ENCODE measurements at regions not wholly inside any gene's neighbourhood (a gene's known extent, or its start where the extent isn't known, plus 50 kb on each side); places are given as distances from the start of the nearest gene placed in this dataset.
A peak's percentile ranks its signal among the peaks of the same experiment; 100 is the strongest.
"Not testable (repeated sequence)": the region's sequence is repeated elsewhere in the genome, so short reads cannot be mapped to it uniquely, and the experiment has no call there.

DNA sequence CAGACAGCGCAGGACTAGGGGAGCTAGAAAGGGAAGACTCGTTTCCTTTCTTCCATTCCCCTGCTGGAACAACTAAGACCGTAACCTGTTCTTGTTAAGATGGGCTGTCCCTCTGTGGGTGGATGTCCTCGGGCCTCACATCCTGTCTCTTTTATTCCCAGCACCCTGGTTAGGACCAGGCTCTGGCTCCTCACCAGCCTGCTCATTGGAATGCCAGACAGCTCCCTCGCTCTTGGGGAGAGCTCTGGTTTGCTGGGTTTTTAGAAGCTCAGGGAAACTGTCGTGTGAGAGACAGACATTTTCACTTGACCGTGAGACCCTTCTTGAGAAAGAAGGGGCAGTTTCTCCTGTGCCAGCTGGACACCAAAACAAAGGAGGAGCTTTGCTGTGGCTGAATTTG lies 58.1 kb upstream of the HABP2 start:
- DNase-seq (ENCODE audit: low spot score) = no peak

DNA sequence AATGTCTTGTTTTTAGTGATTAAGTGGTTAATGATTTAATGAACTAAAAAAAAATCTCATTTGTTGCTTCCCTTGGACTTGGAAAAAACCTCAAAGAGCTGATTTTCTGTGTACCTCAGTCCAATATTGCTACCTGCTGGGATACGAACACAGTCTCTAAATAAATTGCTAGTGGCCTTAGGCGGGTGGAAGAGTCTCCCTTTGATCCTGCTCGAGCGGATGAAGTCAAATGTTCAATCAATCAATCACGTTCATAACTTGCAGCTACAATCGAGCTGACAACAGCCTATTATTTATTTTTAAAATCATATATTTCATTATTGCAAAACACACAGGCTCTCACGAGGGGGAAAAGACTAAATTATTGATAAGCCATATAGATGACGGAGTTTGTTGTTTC lies 57.3 kb upstream of the HABP2 start:
- no peak for DNase-seq (ENCODE audit: low spot score)

DNA sequence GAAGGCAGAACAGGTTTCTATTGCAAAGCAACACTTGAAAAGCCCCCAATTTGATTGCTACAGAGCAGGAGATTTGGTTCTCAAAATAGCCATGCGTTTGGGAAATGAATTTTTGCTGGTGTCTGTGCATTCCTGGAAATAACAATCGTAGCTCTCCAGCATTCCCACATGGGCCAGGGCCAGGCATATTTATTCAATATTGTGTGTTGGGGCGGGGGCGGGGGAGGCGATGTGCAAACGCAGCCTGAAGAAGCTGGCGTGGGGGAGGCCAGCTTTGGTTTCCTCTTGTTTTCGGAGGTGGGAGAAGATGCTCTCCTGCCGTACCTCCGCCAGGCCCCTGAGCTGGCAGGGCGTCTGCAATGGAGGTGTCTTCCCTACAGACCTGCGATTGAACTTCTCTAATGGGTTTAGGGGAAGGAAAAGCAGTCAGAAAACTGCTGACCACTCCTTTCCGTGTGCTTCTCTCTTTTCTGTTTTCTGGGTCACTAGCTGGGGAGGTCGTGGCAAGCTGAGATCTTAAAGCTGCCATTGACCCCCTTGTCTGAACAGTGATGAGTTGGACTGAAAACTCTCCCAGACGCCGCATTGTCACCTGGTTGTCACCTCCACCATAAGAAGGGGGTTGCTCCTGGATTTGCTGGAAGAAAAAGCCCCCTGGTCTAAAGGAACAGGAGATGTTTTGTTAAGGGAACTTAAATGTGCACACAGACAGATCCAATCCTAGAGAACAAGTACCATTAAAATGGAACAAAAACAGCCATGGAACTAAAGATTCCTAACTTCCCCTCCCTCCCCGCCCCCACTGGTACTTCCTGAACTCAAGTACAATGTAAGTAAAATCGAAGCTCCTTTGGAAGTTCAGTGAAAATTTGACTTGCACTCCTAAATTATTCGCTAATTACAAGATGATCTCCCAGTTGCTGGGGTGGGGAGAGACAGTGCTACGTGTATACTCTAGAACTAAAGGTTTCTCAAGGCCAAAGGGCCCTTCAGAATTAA lies 56.4 kb upstream of the HABP2 start:
- DNase-seq (ENCODE audit: low spot score) = no peak

DNA sequence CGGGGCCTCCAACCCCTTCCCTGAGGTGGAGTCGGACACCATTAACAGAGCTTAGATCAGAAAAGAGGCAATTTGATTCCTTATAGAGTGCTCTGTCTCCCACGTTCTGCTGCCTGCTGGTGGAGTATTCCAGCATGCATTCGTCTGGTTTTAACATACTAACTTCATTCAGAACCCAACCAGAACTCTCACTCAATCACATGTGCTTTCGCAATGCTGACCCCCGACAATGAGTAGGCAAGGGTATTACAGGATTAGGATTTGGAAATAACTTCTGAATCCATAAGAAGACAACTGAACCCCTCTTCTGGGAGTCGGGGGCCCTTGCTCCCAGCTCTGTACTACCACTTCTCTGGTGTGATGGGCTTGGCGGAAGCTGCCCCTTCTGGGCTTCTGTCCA lies 55.7 kb upstream of the HABP2 start:
- no peak for DNase-seq (ENCODE audit: low spot score)

DNA sequence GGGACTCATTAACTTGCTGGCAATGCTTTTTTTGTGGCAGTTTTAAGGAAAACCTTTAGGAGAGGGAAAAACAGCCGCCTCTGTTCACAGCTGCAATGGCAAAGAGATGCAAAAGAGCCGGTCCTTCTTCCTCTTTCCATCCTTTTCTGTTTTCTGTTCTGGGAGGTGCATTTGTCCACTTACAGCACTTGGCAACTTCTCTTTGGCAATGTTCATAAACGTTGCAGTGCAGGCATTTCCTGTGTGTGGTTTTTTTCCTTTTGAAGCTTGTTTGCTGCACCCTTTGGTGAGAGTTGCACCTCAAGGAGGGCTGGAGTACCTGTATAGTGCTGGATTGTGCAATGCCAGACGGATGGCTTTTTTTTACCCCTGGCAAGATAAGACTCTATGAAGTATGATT lies 53.9 kb upstream of the HABP2 start:
- peak; percentile 16 for DNase-seq (ENCODE audit: low spot score)

DNA sequence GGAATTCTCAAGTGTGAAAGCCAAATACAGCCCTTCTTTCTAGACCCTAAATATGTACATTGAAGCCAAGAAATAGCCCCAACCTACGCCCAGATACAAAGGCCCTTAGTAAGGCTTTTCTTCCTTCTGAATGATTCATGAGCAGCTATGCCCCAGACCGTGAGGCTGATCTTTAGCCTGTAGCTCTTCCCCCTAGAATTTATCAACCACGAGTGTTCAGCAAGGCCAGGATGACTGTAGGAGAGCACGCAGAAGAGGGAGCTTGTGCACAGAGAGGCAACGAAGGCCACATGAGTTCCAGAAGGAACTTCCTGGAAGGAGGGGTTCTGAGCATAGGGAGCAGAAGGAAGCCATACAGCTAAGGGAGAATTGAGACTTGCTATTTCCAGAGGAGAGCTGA lies 53.0 kb upstream of the HABP2 start:
- DNase-seq (ENCODE audit: low spot score) = no peak

DNA sequence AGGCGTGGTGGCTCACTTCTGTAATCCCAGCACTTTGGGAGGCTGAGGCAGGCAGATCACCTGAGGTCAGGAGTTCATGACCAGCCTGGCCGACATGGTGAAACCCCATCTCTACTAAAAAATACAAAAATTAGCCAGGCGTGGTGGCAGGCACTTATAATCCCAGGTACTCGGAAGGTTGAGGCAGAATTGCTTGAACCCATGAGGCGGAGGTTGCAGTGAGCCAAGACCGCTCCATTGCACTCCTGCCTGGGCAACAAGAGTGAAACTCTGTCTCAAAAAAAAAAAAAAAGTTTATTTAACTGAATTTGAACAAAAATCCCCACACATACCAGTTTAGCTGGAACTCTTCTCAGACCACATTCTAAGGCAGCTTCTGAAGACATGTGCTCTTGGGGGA lies 51.8 kb upstream of the HABP2 start:
- DNase-seq (ENCODE audit: low spot score) = not testable (repeated sequence)

Data from H4 (cell line).